ENCODE measurements at regions not wholly inside any gene's neighbourhood (a gene's known extent, or its start where the extent isn't known, plus 50 kb on each side); places are given as distances from the start of the nearest gene placed in this dataset.

DNA sequence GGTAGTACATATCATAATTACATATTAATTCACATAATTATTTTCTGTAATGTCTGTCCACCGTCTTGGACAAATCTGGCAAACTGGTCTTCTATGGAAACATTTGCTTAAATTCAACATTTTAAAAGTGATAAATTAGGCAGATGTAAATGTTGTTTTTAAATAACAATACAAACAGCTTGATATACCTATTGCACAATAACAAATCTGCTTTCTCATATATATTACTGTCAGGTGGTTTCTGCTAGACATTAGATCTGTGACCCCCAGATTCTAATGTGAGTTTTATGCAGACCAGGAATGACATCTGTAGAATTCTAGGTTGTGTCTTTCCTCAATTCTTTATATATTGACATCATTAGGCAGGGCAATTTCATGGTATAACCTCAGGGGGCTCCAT lies 173.3 kb downstream of the CCDC59 start:
- 0% methylated on average over 1 of the region's 1 CpG for WGBS (ENCODE audit: insufficient coverage, low coverage, missing lambda C conversion rate)
- intact Hi-C loops (cut with micrococcal nuclease), result no loop called here

GRCh38 chr12:82182601-82183190 lies 175.5 kb downstream of the CCDC59 start:
- Histone ChIP-seq H3K36me3 (ENCODE audit: control insufficient read depth, insufficient read depth, low read length) (no peaks in the 10 kb centered on the region), H3K9me1 (ENCODE audit: control insufficient read depth, insufficient read depth, low read length) (no peaks in the 10 kb centered on the region), H3K27me3 (ENCODE audit: control insufficient read depth in 2 of 2, insufficient read depth in 2 of 2, low read length in 2 of 2) (no peaks in the 10 kb centered on the region), H3K4me3 (no peak overlapping the region), H3K4me2 (ENCODE audit: insufficient read depth, low read length) (no peak overlapping the region), H3K79me2 (ENCODE audit: control insufficient read depth, insufficient read depth, low read length) (no peaks in the 10 kb centered on the region), H3K9me3 (replicated peaks; ENCODE audit: control insufficient read depth, insufficient read depth, low read depth, low read length) (no peaks in the 10 kb centered on the region), H3K9ac (ENCODE audit: insufficient read depth in 1 of 2, low read depth in 2 of 2, low read length in 2 of 2) (no peak overlapping the region), H3K27ac (ENCODE audit: extremely low read depth, low read depth, low read length) (no peak overlapping the region), H2AFZ (ENCODE audit: low read depth, low read length) (no peak overlapping the region), H3K4me1 (replicated peaks in 1 of 2; ENCODE audit: control insufficient read depth in 2 of 2, insufficient read depth in 2 of 2, low read length in 2 of 2) (no peaks in the 10 kb centered on the region), H4K20me1 (replicated peaks; ENCODE audit: control insufficient read depth, insufficient read depth, low read length) (no peaks in the 10 kb centered on the region)
- DNase-seq (ENCODE audit: extremely low read depth in 1 of 4, low spot score in 3 of 4) (no peak), ATAC-seq (no peak), FAIRE-seq (no peak)
- ChIA-PET CTCF (ENCODE audit: low intra/inter-chr PET ratio) (no interaction called here), POLR2A (no interaction called here)
- TF ChIP-seq, protein P1, sequence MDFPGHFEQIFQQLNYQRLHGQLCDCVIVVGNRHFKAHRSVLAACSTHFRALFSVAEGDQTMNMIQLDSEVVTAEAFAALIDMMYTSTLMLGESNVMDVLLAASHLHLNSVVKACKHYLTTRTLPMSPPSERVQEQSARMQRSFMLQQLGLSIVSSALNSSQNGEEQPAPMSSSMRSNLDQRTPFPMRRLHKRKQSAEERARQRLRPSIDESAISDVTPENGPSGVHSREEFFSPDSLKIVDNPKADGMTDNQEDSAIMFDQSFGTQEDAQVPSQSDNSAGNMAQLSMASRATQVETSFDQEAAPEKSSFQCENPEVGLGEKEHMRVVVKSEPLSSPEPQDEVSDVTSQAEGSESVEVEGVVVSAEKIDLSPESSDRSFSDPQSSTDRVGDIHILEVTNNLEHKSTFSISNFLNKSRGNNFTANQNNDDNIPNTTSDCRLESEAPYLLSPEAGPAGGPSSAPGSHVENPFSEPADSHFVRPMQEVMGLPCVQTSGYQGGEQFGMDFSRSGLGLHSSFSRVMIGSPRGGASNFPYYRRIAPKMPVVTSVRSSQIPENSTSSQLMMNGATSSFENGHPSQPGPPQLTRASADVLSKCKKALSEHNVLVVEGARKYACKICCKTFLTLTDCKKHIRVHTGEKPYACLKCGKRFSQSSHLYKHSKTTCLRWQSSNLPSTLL (IDR thresholded peaks at IDR 0.05), result no peak
- TF ChIP-seq FOXK1 (CRISPR knock-in tag; IDR thresholded peaks at IDR 0.05; ENCODE audit: borderline replicate concordance) (no peak), ZNF444 (CRISPR knock-in tag; IDR thresholded peaks at IDR 0.05) (no peak), OTX1 (CRISPR knock-in tag; IDR thresholded peaks at IDR 0.05) (no peak), ARNT (IDR thresholded peaks at IDR 0.05) (no peak), NFE2L1 (tag; IDR thresholded peaks at IDR 0.05; ENCODE audit: borderline replicate concordance, low read depth) (no peak)
- TF ChIP-seq, protein P2, sequence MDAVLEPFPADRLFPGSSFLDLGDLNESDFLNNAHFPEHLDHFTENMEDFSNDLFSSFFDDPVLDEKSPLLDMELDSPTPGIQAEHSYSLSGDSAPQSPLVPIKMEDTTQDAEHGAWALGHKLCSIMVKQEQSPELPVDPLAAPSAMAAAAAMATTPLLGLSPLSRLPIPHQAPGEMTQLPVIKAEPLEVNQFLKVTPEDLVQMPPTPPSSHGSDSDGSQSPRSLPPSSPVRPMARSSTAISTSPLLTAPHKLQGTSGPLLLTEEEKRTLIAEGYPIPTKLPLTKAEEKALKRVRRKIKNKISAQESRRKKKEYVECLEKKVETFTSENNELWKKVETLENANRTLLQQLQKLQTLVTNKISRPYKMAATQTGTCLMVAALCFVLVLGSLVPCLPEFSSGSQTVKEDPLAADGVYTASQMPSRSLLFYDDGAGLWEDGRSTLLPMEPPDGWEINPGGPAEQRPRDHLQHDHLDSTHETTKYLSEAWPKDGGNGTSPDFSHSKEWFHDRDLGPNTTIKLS (IDR thresholded peaks at IDR 0.05; ENCODE audit: borderline replicate concordance, low read depth), result no peak
- BruUV-seq (replicated peaks), result no TSS peak
- 0% methylated on average over 4 of the region's 4 CpGs for WGBS (ENCODE audit: insufficient coverage, low coverage, missing lambda C conversion rate)
- intact Hi-C loops (cut with micrococcal nuclease) (no loop called here), in situ Hi-C loops (cut with MboI) (no loop called here)

More for the DNA sequence above, 173.3 kb downstream of the CCDC59 start:
- no peak overlapping the region for H3K27ac ChIP-seq (ENCODE audit: extremely low read depth, low read depth, low read length)
- H3K4me3 ChIP-seq, result no peak overlapping the region
- H3K27me3 ChIP-seq (ENCODE audit: control insufficient read depth in 2 of 2, insufficient read depth in 2 of 2, low read length in 2 of 2), result no peaks in the 10 kb centered on the region
- no peaks in the 10 kb centered on the region for H3K36me3 ChIP-seq (ENCODE audit: control insufficient read depth, insufficient read depth, low read length)
- no peak for DNase-seq (ENCODE audit: extremely low read depth in 1 of 4, low spot score in 3 of 4)
- no TSS peak for BruUV-seq (replicated peaks)
- H3K4me2 ChIP-seq (ENCODE audit: insufficient read depth, low read length), result no peak overlapping the region
- no peaks in the 10 kb centered on the region for H3K9me1 ChIP-seq (ENCODE audit: control insufficient read depth, insufficient read depth, low read length)
- H3K79me2 ChIP-seq (ENCODE audit: control insufficient read depth, insufficient read depth, low read length), result no peaks in the 10 kb centered on the region
- in situ Hi-C loops (cut with MboI), result no loop called here
- ATAC-seq, result no peak
- no peaks in the 10 kb centered on the region for H3K9me3 ChIP-seq (replicated peaks; ENCODE audit: control insufficient read depth, insufficient read depth, low read depth, low read length)
- H3K9ac ChIP-seq (ENCODE audit: insufficient read depth in 1 of 2, low read depth in 2 of 2, low read length in 2 of 2), result no peak overlapping the region
- no peaks in the 10 kb centered on the region for H4K20me1 ChIP-seq (replicated peaks; ENCODE audit: control insufficient read depth, insufficient read depth, low read length)
- CTCF ChIA-PET (ENCODE audit: low intra/inter-chr PET ratio), result no interaction called here
- H2AFZ ChIP-seq (ENCODE audit: low read depth, low read length), result no peak overlapping the region
- H3K4me1 ChIP-seq (replicated peaks in 1 of 2; ENCODE audit: control insufficient read depth in 2 of 2, insufficient read depth in 2 of 2, low read length in 2 of 2), result no peaks in the 10 kb centered on the region
- POLR2A ChIA-PET, result no interaction called here
- FAIRE-seq, result no peak
- TF ChIP-seq CEBPG (CRISPR knock-in tag; IDR thresholded peaks at IDR 0.05), result no peak
- TF ChIP-seq CEBPG (tag; conservative IDR thresholded peaks at IDR 0.05 in 1 of 2, IDR thresholded peaks at IDR 0.05 in 1 of 2), result peak in 1 of 2 experiments; percentile 70; a peak in 2 of 4 replicates
- TF ChIP-seq MAZ (CRISPR knock-in tag; conservative IDR thresholded peaks at IDR 0.05 in 1 of 2, IDR thresholded peaks at IDR 0.05 in 1 of 2), result no peak
- peak; percentile 45 for TF ChIP-seq CEBPB (tag; IDR thresholded peaks at IDR 0.05)

Data from K562 (cell line).